Embryonic facial prominence (tissue), 1 donor: ENCODE measurements at regions not wholly inside any gene's neighbourhood (a gene's known extent, or its start where the extent isn't known, plus 50 kb on each side); places are given as distances from the start of the nearest gene placed in this dataset.

Experiments used
- DNase-seq: peaks from one replicate; pipeline ENCODE4 v3.0.0-alpha.2; 2016; ENCODE audit errors: extremely low spot score

- no peak for DNase-seq
Measured at GRCh38 chr5:155068616-155069100, 55.1 kb downstream of the KIF4B start.

DNA sequence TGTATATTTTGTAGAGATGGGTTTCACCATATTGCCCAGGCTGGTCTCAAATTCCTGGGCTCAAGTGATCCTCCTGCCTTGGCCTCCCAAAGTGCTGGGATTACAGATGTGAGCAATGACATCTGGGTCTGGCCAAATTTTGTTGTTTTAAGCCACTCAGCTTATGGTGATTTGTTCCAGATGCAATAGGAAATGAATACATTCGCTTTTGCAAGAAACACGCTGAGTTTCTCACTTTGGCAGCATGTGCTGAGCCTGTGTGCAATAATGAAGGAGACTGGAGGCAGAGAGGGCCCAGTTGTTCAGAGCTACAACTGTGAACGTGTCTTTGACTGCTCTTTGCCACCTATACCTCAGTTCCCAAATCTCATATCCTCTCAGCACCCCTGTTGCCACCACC, 56.4 kb downstream of the KIF4B start:
- no peak for DNase-seq

GRCh38 chr5:155070781-155071180, 57.2 kb downstream of the KIF4B start:
- DNase-seq: no peak

- DNase-seq: no peak
Measured at GRCh38 chr5:155076379-155076778, 62.8 kb downstream of the KIF4B start.

DNA sequence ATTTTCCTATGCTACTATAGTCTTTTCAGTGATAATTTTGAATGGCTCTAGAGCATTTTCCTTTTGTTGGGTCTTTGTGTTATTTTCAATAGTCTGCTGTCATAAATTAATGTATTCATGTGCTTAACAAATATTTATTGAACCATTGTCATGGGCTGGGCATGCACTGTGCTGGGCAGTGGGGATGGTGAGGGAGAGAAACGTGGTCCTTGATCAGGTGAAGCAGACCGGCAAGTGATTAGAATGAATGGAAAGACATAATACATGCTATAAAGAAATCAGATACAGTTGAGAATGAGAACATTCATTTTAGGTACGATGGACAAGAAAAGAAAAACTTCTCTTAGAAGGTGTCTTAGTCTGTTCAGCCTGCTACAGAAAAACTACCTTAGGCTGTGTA, 66.1 kb downstream of the KIF4B start:
- DNase-seq: no peak

- DNase-seq: no peak
Measured at GRCh38 chr5:155080721-155081120, 67.2 kb downstream of the KIF4B start.

- no peak for DNase-seq
Measured at GRCh38 chr5:155081618-155082017, 68.1 kb downstream of the KIF4B start.

DNA sequence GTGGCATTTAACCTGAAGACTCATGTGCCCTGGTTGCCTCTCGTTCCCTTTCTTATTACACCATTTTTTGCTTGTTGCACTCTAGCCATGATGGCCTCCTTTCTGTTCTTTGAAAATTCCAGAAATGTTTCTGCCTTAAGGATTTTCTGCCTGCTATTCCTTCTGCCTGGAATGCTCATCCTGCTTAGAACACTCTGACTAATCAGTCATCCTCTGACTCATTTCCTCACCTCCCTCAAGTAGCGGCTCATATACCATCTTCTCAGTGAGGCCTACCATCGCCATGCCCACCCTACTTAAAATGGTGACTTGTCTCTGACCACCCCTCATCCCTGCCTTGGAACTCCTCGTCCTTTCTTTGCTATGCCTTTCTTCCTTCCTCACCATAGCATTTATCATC, 68.8 kb downstream of the KIF4B start:
- DNase-seq: no peak

GRCh38 chr5:155085282-155085989, 71.9 kb downstream of the KIF4B start:
- no peak for DNase-seq

DNA sequence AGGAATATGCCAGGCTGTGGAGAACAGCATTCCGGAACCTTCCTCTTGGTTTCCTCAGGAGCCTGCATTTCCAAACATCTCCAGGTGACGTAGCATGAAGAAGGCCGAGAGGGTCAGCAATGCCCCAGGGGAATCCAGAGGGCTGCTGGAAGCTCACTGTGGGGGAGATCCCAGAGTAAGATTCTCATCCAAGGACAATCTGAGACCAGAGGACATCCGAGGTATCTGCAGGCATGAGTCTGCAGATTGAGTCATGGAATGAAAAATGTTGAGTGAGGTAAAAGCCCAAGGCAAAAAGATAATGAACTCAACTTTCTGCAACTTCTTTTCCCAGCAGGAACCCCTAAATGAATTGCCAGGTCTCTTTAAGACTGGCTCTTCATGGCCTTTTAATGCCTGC, 73.5 kb downstream of the KIF4B start:
- no peak for DNase-seq

DNA sequence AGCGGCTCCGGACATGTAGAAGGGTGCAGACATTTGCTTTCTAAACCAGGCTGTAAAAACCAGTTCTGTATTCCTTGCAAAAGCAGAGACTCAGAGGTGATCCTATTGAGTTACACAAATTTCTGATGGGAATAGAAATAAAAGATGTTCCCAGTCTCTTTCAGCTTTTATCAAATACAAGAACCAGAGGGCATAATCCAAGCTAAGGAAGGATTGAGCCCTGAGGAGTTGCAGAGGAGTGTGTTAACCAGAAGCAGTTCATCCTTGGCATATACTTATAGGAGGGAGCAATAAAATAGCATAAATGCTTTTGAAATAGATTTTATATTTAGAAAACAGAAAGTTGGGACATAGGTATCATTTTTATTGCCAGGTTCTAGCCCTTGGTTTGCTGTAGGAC, 75.3 kb downstream of the KIF4B start:
- no peak for DNase-seq

- no peak for DNase-seq
Measured at GRCh38 chr5:155089643-155090042, 76.1 kb downstream of the KIF4B start.

GRCh38 chr5:155091063-155091648, 77.6 kb downstream of the KIF4B start:
- no peak for DNase-seq

DNA sequence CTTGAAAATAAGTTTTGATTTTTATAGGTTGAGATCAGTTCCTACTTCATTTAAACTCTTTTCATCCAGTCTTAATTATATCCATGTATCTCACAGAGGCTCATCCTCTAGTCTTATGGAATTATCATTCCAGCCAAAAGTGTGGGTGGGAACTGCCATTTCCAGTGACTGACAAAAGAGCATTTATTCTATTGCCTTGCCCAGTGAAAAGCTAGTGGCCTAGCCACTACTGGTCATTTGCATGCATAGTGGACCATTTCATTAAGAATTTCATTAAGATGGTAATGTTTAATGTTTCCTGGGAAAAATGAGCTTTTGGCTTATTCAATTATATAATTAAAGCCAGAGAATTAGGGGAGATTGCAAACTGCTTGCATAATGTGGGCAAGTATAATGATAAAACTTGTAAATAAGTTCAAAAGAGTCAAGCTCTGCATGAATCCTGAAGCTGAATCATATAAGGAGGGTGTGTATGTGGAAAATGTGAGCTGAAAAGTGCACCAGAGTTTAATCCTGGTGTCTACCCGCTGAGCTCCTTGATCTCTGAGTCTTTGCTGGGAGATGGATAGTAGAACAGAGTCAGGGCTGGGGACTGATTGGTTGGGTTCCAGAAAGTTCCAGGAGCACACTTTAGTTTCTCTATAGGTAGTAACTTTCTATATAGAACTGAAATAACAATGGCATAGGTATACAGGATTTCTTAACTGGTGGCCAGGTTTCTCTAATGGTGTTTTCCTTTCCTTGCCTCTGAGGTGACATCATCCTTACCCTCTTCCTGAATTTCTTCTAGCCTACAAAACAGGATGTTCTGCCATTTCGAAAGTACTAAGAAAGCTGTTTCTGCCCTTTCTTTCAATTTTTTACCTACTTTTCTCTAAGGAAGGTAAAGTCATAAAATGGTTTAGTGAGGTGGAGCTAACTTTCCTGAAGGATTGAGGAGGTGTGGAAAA, 78.5 kb downstream of the KIF4B start:
- DNase-seq: no peak

DNA sequence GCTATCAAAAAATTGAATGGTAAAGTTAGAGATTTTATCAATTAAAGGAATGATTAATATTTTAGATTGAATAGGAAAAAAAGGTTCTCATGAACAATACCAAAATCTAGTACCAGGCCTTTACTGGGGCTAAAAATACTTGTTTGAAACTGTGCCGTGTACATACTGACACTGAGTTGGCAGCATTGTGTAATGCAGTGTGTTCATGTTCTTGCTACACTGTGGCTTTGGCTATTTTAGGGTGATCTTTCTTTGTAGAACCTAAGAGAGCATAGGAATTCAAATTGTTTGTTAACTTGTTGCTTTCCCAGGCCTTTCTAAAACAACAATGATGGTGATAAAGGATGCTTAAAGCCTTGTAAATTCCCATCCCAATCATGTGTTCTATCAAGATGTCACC, 80.9 kb downstream of the KIF4B start:
- DNase-seq: no peak

- no peak for DNase-seq
Measured at GRCh38 chr5:155097995-155098394, 84.4 kb downstream of the KIF4B start.

DNA sequence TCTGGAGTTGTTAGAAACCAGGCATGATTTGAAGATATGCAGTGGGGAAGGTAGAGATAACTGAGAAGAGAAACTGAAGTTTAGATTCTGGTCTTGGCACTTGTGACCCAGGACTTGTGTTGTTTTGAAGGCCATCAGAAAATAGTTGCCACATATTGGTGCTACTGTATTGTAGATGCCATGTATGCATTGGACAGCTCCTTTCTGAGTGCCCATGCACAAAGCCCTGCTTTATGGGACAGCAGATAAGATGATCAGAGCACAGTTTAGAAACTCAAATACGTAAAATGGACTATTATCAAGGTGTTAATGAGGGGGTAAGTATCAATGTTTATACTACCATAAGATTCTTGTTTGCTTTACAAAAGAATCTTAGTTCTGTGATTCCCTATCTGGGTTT, 84.9 kb downstream of the KIF4B start:
- no peak for DNase-seq

DNA sequence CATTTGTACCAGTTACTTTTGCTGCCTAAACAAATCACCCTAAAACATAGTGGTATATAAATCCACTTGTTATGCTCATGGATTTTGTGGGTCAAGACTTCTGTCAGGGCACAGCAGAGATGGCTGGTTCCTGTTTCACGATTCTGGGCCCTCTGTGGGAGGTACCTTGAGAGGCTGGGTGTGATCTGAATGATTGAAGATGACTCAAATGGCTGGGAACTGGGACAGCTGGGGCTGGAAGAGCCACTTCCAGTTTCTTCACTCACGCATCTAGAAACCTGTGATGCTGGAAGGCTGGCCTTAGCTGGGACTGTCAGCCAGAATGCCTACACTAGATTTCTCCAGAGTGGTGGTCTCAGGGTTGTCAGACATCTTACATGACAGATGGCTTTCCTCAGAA, 88.1 kb downstream of the KIF4B start:
- DNase-seq: no peak

- DNase-seq: no peak
Measured at GRCh38 chr5:155103146-155103545, 89.6 kb downstream of the KIF4B start.

DNA sequence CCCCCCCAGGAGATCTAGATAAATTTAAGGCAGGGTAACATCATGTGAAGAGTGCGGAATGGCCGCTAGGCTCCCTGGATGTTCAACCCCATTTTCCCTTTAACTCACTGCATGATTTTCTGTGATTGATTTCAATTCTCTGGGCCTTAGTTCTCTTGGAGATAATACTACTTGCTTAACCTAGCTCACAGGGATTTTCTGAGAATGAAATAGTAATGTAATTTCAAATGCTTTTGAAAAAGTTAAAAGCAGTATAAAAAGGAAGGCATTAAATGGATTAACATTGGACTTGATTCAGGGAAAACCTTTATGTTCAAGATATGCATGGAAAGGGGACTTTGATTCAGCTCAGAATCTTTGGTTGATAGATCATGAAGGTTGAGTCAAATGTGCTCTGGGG, 90.9 kb downstream of the KIF4B start:
- no peak for DNase-seq

- DNase-seq: no peak
Measured at GRCh38 chr5:155106221-155106620, 92.7 kb downstream of the KIF4B start.

DNA sequence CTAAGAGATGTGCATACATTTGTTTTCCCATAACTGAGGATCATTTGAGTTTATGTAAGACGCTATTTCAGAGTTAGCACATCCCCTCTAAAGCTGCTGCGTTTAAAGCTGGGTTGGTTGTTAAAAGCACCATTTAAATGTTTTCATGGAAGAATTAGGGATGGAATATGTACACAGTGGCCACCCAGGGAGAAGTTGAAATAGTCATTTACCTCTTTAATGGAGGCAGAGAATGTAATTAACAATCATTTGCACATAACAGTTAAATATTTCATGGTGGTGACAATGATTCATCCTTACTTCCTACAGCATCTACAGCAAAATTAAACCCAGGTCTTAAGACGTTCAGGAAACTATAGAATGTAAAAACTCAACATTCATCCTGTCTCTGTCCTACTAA, 100.3 kb downstream of the KIF4B start:
- DNase-seq: no peak

GRCh38 chr5:155114655-155115054, 101.1 kb downstream of the KIF4B start:
- DNase-seq: no peak
